H9 (cell line): ENCODE measurements at regions not wholly inside any gene's neighbourhood (a gene's known extent, or its start where the extent isn't known, plus 50 kb on each side); places are given as distances from the start of the nearest gene placed in this dataset.

Experiments used
- DNase-seq: peaks from one replicate; pipeline ENCODE4 v3.0.0-alpha.2; 2017
- H2AFZ ChIP-seq: one replicate; pipeline ENCODE4 v1.6.1; 2013; ENCODE audit warnings: mild to moderate bottlenecking, low read length, control low read depth, moderate library complexity
- H2AK5ac ChIP-seq: 2 replicates; pipeline ENCODE4 v1.6.1; 2013; ENCODE audit warnings: low read length, control low read depth, mixed read lengths; ENCODE audit not compliant: insufficient read length
- H2BK120ac ChIP-seq: one replicate; pipeline ENCODE4 v1.6.1; 2013; ENCODE audit warnings: low read depth, mild to moderate bottlenecking, low read length, control low read depth, inconsistent platforms; ENCODE audit not compliant: poor library complexity, severe bottlenecking
- H2BK12ac ChIP-seq: 2 replicates; pipeline ENCODE4 v1.6.1; 2013; ENCODE audit warnings: low read length, control low read depth, mixed read lengths, low read depth; ENCODE audit not compliant: insufficient read length
- H2BK15ac ChIP-seq: 2 replicates; pipeline ENCODE4 v1.6.1; 2013; ENCODE audit warnings: low read depth, low read length, control low read depth
- H2BK20ac ChIP-seq: one replicate; pipeline ENCODE4 v1.6.1; 2013; ENCODE audit warnings: low read depth, mild to moderate bottlenecking, low read length, control low read depth, inconsistent platforms; ENCODE audit not compliant: poor library complexity, severe bottlenecking
- H2BK5ac ChIP-seq: 2 replicates; pipeline ENCODE4 v1.6.1; 2013; ENCODE audit warnings: low read length, control low read depth, mixed read lengths; ENCODE audit not compliant: insufficient read length
- H3K14ac ChIP-seq: 2 replicates; pipeline ENCODE4 v1.6.1; 2013; ENCODE audit warnings: low read length, control low read depth; ENCODE audit not compliant: insufficient read depth
- H3K18ac ChIP-seq: 2 replicates; pipeline ENCODE4 v1.6.1; 2013; ENCODE audit warnings: low read depth, mild to moderate bottlenecking, mixed read lengths, low read length, control low read depth; ENCODE audit not compliant: insufficient read length
- H3K23ac ChIP-seq: 2 replicates; pipeline ENCODE4 v1.6.1; 2013; ENCODE audit warnings: low read length, control low read depth, mixed read lengths, low read depth; ENCODE audit not compliant: insufficient read length
- H3K23me2 ChIP-seq: 2 replicates; pipeline ENCODE4 v1.6.1; 2013; ENCODE audit warnings: low read depth, mild to moderate bottlenecking, mixed read lengths, low read length, control low read depth; ENCODE audit not compliant: insufficient read length, poor library complexity, severe bottlenecking
- H3K27ac ChIP-seq: 2 replicates; pipeline ENCODE4 v1.5.1; 2013; ENCODE audit warnings: low read length, control low read depth, mixed read lengths, low read depth; ENCODE audit not compliant: insufficient read length
- H3K27me3 ChIP-seq: 2 replicates; pipeline ENCODE4 v1.6.1; 2013; ENCODE audit warnings: low read length, control low read depth, inconsistent platforms; ENCODE audit not compliant: insufficient read depth
- H3K4ac ChIP-seq: 2 replicates; pipeline ENCODE4 v1.6.1; 2013; ENCODE audit warnings: low read depth, mild to moderate bottlenecking, control low read depth, inconsistent platforms, low read length, moderate library complexity
- H3K4me1 ChIP-seq: 2 replicates; pipeline ENCODE4 v1.6.1; 2013; ENCODE audit warnings: low read length, control low read depth, inconsistent platforms; ENCODE audit not compliant: insufficient read depth
- H3K4me2 ChIP-seq: 2 replicates; pipeline ENCODE4 v1.6.1; 2013; ENCODE audit warnings: low read length, control low read depth, mixed read lengths; ENCODE audit not compliant: insufficient read length, insufficient read depth
- H3K56ac ChIP-seq: 2 replicates; pipeline ENCODE4 v1.6.1; 2013; ENCODE audit warnings: low read depth, mild to moderate bottlenecking, mixed read lengths, low read length, control low read depth; ENCODE audit not compliant: insufficient read length
- H3K79me1 ChIP-seq: 2 replicates; pipeline ENCODE4 v1.6.1; 2013; ENCODE audit warnings: low read depth, mild to moderate bottlenecking, moderate library complexity, low read length, control low read depth, inconsistent platforms; ENCODE audit not compliant: insufficient read depth, poor library complexity, severe bottlenecking
- H3K79me2 ChIP-seq: 2 replicates; pipeline ENCODE4 v1.6.1; 2013; ENCODE audit warnings: low read length, control low read depth, inconsistent platforms; ENCODE audit not compliant: insufficient read depth
- H3K9ac ChIP-seq: 2 replicates; pipeline ENCODE4 v1.6.1; 2013; ENCODE audit warnings: low read length, control low read depth, mixed read lengths; ENCODE audit not compliant: insufficient read length; ENCODE audit errors: extremely low read depth
- H3K9me3 ChIP-seq: one replicate; pipeline ENCODE4 v1.6.1; 2013; ENCODE audit warnings: low read depth, low read length, inconsistent platforms; ENCODE audit not compliant: control insufficient read depth
- H3T11ph ChIP-seq: one replicate; pipeline ENCODE4 v1.6.1; 2013; ENCODE audit warnings: mild to moderate bottlenecking, low read length, control low read depth, inconsistent platforms
- H4K20me1 ChIP-seq: one replicate; pipeline ENCODE4 v1.6.1; 2013; ENCODE audit not compliant: control insufficient read depth, insufficient read length, insufficient read depth
- H4K5ac ChIP-seq: 2 replicates; pipeline ENCODE4 v1.6.1; 2013; ENCODE audit warnings: low read depth, mild to moderate bottlenecking, mixed read lengths, low read length, control low read depth; ENCODE audit not compliant: insufficient read length
- H4K8ac ChIP-seq: replicated peaks from 2 replicates; pipeline ENCODE4 v1.6.1; 2013; ENCODE audit warnings: low read length, control low read depth, mixed read lengths, low read depth; ENCODE audit not compliant: insufficient read length
- H4K91ac ChIP-seq: 2 replicates; pipeline ENCODE4 v1.6.1; 2013; ENCODE audit warnings: low read depth, mild to moderate bottlenecking, moderate library complexity, mixed read lengths, low read length, control low read depth; ENCODE audit not compliant: insufficient read length
- H3K27ac Mint-ChIP-seq, 3 experiments: 2 replicates in 2 of 3; 3 replicates in 1 of 3; pipeline ENCODE4 v1.8.0; 2020 to 2021; ENCODE audit warnings: mixed read lengths in 3 of 3, mild to moderate bottlenecking in 1 of 3, moderate library complexity in 1 of 3
- H3K27me3 Mint-ChIP-seq: 2 replicates; pipeline ENCODE4 v1.8.0; 2021; ENCODE audit warnings: low read depth, mild to moderate bottlenecking, moderate library complexity, mixed read lengths
- H3K36me3 Mint-ChIP-seq, 3 experiments: 2 replicates in 2 of 3; 3 replicates in 1 of 3; pipeline ENCODE4 v1.8.0; 2020 to 2021; ENCODE audit warnings: low read depth in 3 of 3, mixed read lengths in 3 of 3; ENCODE audit not compliant: insufficient read depth in 1 of 3
- H3K4me1 Mint-ChIP-seq, 2 experiments: 2 replicates each; pipeline ENCODE4 v1.8.0; 2020; ENCODE audit warnings: mixed read lengths in 2 of 2
- H3K4me3 Mint-ChIP-seq, 2 experiments: 2 replicates in 1 of 2; 3 replicates in 1 of 2; pipeline ENCODE4 v1.8.0; 2020 to 2021; ENCODE audit warnings: mild to moderate bottlenecking in 2 of 2, mixed read lengths in 2 of 2, moderate library complexity in 1 of 2
- H3K9me3 Mint-ChIP-seq, 2 experiments: 2 replicates in 1 of 2; 3 replicates in 1 of 2; pipeline ENCODE4 v1.8.0; 2020; ENCODE audit warnings: mild to moderate bottlenecking in 2 of 2, mixed read lengths in 2 of 2, moderate library complexity in 1 of 2
- WGBS: extraction: QIAGEN DNeasy Blood & Tissue Kit; methylation state at CpG from one replicate; pipeline ENCODE4 v1.1.7; 2013; ENCODE audit warnings: missing lambda C conversion rate, low lambda C conversion rate, mixed read lengths; ENCODE audit not compliant: insufficient read length; ENCODE audit errors: extremely low coverage; 5-methylcytosine and 5-hydroxymethylcytosine counted together
- TF ChIP-seq, protein P1 (sequence below): fragments of 200-600 bp; sonication (generic); conservative IDR thresholded peaks from 3 replicates; pipeline ENCODE4 v1.8.0; 2021; ENCODE audit warnings: antibody characterized with exemption, mild to moderate bottlenecking

DNA sequence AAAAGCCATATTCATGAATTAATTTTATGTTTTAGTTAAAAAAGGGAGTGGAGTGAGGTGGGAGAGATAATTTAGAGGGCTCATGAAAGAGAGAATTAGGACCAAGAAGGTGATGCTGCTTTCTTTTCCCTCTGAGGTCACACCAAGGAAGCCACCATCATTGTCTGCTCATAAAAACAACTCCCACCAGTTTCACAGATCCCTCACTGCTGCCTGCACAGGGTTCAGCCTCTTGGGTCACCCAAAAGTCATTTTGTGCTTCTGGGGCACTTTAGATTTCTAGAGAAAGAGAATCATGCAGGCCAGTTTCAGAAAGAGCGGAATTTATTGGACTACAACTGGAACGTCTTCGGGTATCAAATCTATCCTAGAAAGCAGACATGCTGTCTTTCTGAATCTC is 241.4 kb upstream of the EOMES start:
- Histone ChIP-seq H3K27me3 (no peaks in the 10 kb centered on the region), H2BK15ac (no peak overlapping the region), H4K5ac (no peak overlapping the region), H3K23me2 (no peaks in the 10 kb centered on the region), H3K4me1 (no peaks in the 10 kb centered on the region), H3K79me2 (no peaks in the 10 kb centered on the region), H3K9ac (no peak overlapping the region), H3K14ac (no peak overlapping the region), H2AFZ (no peak overlapping the region), H3K4me2 (no peak overlapping the region), H2BK120ac (no peak overlapping the region), H3K27ac (no peak overlapping the region), H4K20me1 (no peaks in the 10 kb centered on the region), H3K9me3 (no peaks in the 10 kb centered on the region), H2BK5ac (no peak overlapping the region), H3K23ac (no peak overlapping the region), H3K79me1 (no peaks in the 10 kb centered on the region), H3T11ph (no peak overlapping the region), H2AK5ac (no peak overlapping the region), H4K91ac (no peak overlapping the region), H3K56ac (no peak overlapping the region), H3K18ac (no peak overlapping the region), H3K4ac (no peak overlapping the region), H2BK12ac (no peak overlapping the region), H4K8ac (no peak overlapping the region), H2BK20ac (no peak overlapping the region)
- no CpG with 5 or more reads among the region's 3 CpGs for WGBS
- Mint-ChIP-seq H3K4me1 (no peaks in the 10 kb centered on the region), H3K4me3 (no peak overlapping the region), H3K9me3 (no peaks in the 10 kb centered on the region), H3K36me3 (no peaks in the 10 kb centered on the region), H3K27ac (no peak overlapping the region), H3K27me3 (no peaks in the 10 kb centered on the region)
- DNase-seq: no peak
- TF ChIP-seq, protein P1, sequence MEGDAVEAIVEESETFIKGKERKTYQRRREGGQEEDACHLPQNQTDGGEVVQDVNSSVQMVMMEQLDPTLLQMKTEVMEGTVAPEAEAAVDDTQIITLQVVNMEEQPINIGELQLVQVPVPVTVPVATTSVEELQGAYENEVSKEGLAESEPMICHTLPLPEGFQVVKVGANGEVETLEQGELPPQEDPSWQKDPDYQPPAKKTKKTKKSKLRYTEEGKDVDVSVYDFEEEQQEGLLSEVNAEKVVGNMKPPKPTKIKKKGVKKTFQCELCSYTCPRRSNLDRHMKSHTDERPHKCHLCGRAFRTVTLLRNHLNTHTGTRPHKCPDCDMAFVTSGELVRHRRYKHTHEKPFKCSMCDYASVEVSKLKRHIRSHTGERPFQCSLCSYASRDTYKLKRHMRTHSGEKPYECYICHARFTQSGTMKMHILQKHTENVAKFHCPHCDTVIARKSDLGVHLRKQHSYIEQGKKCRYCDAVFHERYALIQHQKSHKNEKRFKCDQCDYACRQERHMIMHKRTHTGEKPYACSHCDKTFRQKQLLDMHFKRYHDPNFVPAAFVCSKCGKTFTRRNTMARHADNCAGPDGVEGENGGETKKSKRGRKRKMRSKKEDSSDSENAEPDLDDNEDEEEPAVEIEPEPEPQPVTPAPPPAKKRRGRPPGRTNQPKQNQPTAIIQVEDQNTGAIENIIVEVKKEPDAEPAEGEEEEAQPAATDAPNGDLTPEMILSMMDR: no peak
